GM11168 (cell line): ENCODE measurements at regions not wholly inside any gene's neighbourhood (a gene's known extent, or its start where the extent isn't known, plus 50 kb on each side); places are given as distances from the start of the nearest gene placed in this dataset.
"Not testable (repeated sequence)": the region's sequence is repeated elsewhere in the genome, so short reads cannot be mapped to it uniquely, and the experiment has no call there.

ENCODE experiments used
- in situ Hi-C: fragments of 300-500 bp; cut with MboI; formaldehyde crosslinking; loops from one replicate; pipeline ENCODE4 v1.12.0; 2022; ENCODE audit warnings: low sequenced_read_pairs; ENCODE audit not compliant: unreplicated experiment

DNA sequence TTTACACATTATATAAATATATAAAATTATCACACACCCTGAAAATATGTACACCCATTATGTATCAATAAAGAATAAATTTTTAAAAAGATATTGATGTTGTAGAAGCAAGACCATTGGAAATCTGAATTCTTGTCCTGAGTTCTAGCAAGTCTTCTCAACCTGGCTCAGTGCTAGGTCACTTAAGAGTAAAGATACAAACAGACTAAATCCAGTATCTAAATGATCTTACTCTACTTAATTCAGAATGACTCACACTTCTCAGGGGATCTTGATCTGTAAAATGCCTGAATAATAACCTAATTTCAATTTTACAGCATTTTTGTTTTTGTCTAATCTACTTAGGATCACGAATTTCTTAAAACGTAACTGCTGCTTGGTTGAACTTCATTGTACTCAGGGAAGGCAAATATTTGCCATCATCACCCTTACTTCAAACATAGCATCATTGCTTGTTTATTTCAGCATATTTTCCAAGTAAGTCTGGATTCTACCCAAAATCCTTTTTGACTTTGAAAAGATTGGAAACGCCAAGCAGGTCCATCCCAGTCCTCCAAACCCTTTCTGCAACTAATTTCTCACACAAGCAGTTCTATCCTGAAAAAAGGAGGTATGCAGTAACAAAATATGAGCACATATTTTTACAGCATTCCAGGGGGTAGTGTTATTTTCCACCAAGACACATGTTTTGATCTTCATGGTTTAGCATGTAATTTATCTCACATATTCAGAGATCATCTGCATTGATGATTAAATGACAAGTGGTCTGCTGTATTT lies 582.6 kb downstream of the PSAT1 start:
- in situ Hi-C loops, result no loop called here

DNA sequence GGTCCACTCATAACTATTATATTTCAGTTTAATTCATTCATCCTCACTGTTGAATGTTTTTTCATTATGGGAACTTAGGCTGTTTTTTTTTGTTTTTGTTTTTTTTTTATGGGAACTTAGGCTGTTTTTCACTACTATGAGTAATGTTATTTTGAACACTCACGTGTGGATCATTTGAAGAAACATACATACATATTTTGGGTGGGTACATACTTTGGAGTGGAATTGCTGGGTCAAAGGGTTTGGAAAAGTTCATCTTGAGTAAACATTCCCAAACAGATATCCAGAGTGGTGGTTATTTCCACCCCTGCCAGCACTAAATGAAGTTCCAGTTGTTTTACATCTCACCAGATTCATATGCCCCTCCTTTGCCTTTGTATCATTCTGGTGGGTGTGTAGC lies 584.4 kb downstream of the PSAT1 start:
- in situ Hi-C loops, result no loop called here

DNA sequence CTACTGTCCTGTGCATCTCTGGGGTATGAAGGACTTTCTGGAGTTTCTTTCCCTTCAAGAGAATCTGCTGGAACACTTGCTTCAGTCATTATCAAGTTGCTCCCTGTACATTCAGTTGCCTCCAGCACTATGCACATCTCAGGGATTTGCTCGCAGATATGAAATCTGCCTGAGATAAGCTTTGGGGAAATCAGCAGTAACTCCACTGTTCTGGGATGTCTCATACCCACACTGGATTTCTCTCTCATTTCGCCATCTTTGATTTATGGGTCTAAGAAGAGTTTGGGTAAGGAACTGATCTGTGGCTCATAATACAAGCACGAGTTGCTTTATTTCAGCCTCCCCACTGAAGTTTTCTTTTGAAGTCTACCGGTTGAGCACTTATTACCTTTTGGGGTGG lies 585.6 kb downstream of the PSAT1 start:
- in situ Hi-C loops, result no loop called here

DNA sequence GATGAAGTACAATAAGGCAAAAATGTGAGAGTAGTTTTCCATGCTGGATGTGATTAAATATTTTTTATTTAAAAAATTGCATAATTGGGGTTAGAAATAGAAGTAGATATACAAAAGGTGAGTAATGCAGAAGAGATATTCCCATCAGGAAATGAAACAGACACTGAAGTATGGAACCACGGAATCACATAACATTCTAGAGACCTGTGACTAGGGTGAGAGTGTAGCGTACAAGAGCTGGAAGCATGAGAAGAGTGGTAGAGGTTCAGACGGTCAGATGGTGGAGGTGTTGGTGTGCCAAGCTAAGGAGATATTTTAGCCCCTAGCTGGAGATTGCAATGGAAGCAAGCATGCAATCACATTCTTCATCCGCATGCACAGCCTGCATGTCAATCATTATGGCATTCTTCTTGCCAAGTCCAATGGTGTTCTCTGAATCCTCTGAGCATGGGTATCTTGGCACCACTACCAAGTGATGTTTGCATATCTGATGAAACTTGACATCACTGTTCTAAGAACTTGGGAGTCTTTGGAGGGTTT lies 587.8 kb downstream of the PSAT1 start:
- in situ Hi-C loops, result no loop called here

DNA sequence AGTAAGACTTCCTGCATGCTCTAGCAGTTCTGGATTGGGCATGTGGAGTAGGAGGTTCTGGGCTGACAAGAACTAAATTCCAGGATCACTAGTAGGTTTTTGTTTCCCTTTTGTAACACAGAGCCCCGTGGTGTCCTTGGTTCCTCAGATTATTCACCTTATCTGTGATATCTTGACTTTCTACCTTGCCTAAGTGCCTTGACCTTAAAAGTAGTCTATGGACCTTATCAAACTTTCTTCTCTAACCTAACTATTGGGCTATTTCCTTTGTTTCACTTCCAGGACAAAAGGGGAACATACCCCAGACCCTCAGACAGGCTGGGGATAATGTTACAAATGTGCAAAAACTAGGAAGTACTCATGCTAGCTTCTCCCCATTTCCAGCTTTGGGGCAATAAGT lies 595.3 kb downstream of the PSAT1 start:
- in situ Hi-C loops, result no loop called here

DNA sequence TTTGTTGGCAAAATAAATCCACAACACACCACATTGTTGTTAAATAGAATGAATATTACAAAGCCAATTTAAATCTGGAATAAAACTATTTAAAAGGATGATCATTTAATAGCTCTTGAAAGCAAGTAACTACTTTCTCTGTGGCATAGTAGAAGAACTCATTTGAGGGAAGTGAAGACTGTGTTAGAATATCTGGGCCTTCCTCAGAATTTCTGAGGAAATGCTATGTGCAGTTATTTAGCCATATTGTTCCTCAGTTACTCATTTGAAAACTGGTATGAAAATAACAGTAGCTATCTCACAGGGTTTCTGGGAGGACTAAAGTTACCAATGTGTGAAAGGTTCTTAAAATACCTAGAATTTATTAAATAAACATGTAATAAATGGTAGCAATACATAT lies 595.8 kb downstream of the PSAT1 start:
- in situ Hi-C loops, result no loop called here

DNA sequence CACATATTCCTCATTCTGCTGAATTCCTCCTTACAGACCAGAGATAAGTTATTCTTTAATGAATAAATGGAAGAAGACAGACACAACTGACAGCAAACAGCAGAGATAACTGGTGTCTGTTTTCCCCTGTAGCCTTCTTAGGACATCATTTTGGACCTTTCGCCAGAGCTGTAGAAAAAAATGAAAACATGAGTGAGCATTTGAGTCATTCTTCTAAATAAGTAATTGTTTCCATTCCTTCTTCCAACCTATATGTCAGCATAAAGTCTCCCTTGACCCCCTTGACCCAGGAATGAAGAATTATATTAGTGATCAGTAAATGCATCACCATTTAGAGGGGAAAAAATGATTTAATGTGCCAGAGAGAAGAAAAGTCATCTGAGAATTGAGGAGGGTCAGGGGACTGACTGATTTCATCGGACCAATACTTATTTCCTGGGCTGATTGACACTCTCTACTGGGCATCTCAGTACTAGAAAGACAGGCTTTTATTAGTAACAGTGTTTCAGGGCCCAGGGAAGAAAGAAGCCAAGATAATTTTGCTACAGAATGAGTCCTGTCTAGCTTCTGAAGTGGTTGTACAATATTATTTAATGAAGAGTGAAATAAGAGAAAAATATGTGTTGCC lies 597.0 kb downstream of the PSAT1 start:
- in situ Hi-C loops, result no loop called here

DNA sequence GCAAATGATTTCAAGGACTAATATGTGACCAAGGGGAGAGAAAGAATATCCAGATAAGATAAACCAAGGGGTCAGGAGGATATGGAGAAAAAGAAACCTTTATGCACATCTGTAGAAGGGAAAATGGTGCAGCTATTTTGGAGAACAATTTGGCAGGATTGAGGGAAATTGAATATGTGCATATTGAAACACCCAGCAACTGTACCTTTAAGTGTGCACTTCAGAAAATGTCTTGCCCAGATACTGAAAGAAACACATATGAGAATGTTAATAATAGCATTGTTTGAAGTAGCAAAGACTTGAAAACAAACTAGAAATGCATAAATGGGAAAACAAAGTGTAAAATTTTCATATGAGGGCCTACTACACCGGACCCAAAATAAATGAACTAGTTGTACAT lies 599.6 kb downstream of the PSAT1 start:
- in situ Hi-C loops, result no loop called here

DNA sequence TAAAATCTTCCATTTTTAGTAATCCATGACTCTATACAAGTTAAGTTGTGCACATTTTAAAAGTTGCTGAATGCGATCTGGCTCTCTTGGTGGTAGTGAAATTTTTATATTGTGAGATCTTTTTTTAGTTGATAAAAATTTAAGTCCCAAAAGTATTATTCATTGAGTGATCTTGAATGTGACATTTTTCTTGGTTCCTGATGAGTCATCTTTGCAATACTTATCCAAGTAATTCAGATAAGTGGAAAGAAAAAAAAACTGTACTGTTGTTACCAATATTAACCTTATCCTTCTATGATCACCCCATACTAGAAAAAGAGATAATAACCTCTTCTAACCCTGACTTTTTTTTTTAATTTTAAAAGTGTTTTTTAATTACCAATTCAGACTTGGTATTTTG lies 601.3 kb downstream of the PSAT1 start:
- in situ Hi-C loops, result no loop called here

DNA sequence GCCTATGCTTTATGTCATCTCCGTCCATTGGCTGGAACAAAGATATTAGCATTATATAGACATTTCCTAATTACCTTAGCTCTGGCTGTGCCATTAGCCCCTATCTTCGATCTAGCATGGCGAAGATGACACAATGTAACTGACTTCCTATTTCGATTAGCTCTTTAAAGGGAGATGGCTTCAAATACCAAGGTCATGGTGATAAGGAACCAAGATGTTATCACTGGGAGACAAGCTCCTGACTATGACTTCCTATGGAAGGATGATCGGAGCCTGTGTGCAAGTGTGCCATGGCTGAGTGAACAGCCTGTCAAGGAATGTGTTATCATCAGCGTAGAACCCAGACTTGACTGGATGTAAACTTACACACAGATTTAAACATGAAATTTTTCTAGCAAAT lies 602.1 kb downstream of the PSAT1 start:
- in situ Hi-C loops, result no loop called here

DNA sequence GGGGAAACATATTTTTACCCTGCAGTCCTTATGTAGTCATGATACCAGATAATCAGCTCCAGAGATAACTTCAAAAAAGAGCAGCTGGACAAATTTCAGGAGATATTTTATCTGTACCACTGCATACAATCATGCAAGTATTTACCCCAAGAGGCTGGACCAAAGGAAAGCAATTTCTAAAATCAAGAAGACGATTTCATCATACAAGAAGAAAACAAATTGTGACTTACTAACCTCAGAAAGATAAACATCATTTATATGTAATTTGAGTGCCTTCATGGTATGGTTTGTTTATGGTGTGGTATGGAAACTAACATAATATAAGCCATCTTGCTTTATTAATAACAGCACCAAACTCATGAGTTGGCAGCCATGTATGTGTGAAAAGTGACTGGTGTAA lies 603.6 kb downstream of the PSAT1 start:
- in situ Hi-C loops, result no loop called here

DNA sequence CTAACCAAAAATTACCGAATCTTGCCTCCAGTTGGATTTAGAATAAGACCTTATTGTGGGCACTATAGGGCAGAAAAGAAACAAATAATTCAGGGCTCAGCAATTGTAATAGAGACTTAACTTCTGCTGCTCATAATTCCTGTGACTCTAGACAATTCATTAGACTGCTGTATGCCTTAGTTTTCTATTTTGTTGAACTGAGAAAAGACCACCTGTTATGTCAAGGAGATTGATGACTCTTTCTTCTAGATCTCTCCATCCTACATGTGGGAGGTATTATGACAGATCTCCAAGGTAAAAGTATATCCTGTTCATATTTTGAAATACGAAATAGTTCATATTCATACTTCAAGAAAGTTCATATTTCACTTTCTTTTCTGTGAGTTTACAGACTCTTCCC lies 605.1 kb downstream of the PSAT1 start:
- in situ Hi-C loops, result no loop called here

DNA sequence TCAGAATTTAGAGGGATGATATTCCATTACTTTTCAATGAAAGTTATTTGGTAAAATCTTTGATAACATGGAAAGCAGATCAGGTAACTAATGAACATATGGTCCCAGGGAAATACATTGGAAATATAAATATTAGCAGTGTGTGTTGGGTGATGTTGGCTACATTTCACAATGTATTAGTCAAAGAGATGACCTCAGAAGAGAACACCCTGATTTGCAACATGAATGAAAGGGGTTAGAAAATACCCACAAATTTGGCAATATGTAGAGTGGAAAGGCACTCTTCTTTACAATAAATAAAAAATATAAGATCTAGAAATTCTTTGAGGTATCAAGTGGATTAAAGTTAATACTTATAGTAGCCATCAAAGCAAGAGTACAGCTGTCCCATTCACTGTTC lies 606.7 kb downstream of the PSAT1 start:
- in situ Hi-C loops, result no loop called here

DNA sequence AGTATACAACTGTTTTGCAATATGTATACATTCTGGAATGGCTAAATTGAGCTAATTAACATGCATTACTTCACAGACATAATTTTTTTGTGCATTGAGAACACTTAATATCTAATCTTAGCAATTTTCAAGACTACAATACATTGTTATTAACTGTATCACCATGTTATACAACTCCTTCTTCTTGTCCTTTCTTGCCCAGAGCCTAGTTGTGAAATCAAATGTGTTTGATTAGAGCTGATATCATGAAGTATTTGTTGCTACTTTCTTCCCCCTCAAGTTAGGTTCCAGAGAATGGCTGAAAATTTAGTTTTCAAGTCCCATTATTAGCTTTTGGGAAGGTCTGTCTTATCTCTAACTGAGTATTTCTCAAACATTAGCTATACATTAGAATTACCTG lies 607.8 kb downstream of the PSAT1 start:
- in situ Hi-C loops, result no loop called here

DNA sequence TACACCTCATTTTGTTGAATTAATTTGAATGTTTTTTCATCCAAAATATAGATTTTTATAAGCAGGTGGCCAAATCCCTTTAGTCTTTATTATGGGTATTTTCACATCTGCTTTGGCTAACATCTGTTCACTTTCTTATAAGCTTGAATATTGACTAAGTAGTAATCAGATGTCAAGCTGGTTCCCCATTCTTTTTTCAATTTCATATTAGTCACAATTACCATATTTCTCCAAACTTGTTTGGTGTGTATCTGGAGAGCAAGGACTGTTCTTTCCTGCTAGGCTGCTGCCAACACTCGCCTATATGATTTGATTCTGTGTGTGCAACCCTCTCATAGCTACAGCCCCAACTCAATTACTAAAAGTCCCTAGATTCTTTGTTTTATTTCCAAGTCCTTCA lies 608.5 kb downstream of the PSAT1 start:
- in situ Hi-C loops, result no loop called here

DNA sequence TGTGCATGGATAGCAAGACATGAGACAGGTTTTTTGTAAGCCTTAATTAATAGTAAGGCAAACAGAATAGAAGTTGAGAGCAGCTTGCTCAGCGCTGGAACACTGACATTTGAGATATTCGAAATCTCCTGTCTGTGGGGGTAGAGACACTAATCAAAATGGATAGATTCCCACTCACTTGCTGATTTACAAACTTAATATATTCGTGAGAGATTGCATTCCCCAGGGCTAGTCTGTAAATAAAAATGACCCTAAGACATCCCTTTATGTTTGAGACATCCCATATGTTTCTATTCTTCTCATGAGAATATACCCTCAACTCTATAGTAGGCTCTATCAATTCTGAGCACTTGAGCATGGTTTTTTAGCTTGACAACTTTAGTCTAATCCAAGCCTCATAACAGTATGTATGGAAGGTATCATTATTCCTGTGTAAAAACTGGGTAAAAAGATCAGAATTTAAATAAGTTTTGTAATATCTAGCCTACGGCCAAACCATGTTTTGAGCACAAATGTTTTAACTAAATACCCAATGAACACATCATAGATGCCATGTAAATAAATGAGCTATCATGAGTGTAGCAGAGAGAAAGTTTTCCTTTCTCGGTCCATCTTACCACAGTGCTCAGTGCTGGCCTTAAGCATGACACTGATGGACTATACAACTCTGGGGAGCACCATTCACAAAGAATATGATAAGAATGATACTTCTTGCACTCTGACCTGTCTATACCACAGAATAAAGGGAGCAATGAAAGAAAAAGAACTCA lies 609.2 kb downstream of the PSAT1 start:
- in situ Hi-C loops, result no loop called here

DNA sequence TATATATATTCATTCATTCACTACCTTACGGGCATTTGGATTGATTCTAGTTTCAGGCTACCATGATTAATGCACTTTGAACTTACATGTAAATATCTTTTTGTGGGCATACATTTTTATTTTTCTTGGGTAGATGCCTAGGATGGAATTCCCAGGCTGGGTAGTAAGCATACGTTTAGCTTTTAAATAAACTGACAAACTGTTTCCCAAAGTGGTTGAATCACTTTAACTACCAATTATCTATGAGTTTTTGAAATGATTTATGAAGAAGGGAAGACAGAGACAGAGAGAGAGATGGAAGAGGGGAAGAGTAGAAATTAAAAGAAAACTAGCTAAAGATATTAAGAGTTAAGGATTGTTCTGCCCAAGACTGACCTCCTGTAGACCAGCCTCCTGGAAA lies 612.6 kb downstream of the PSAT1 start:
- in situ Hi-C loops, result no loop called here

DNA sequence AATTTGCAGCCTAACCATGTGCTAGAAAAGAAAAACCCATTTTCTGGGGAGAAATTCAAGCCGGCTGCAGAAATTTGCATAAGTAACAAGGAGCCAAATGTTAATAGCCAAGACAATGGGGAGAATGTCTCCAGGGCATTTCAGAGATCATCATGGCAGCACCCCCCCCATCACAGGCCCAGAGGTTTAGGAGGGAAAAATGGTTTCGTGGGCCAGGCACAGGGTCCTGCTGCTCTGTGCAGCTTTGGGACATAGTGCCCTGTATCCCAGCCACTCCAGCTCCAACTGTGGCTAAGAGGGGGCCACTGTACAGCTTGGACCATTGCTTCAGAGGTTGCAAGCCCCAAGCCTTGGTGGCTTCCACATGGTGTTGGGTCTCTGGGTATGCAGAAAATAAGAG lies 620.0 kb downstream of the PSAT1 start:
- in situ Hi-C loops, result not testable (repeated sequence)

DNA sequence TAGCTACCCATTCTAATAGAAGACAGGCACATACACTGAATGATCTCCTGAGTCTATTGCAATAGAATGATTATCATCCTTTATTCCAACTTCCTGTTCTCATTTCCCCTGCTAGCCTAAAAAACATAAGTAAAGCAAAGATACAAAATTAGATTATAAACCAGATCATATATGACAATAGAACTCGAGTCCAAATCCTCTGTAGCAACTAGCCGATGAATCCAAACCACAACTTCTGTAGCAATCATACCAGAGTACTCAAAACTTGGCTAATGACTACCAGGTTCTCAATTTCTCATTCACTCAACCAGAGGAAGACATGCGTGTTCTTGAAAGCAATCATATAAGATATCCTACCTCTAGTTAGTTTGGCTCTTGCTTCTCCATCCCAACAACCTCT lies 622.1 kb downstream of the PSAT1 start:
- in situ Hi-C loops, result no loop called here

DNA sequence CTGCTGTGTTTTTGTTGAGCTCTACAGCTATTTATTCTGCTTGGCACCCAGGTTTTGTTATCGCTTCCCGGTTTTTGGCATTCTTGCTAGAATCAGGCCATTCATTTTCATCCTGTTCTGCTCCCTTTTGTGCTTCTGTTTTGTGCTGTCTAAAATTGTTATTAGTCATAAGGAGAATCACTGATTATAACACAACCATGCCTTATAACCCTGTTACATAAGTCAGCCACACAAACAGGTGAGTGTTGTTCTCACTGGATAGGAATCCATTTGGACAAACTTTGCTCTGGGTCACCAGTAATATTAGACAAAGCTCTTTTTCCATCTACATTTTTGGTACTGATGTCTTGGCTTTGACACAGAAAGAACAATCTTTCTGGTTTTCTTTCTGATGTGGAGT lies 622.8 kb downstream of the PSAT1 start:
- in situ Hi-C loops, result no loop called here

DNA sequence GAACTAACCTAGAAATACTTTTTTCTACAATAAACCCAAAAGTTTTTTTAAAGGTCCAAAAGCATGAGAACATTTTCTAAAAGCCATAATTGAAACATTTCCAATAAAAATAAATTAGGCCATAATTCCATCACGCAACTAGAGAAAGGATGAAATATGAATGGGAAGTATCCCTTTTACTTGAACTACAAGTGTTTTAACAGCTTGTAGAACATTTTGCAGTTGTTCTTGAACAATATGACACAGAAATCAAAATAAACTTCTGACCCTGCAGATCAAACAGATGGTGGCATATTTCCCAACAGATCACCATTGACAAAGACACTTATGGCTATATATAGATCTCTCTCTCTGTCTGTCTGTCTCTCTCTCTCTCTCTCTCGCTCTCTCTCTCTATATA lies 624.4 kb downstream of the PSAT1 start:
- in situ Hi-C loops, result no loop called here
